EL (cell line): ENCODE measurements at regions not wholly inside any gene's neighbourhood (a gene's known extent, or its start where the extent isn't known, plus 50 kb on each side); places are given as distances from the start of the nearest gene placed in this dataset.
"Not testable (repeated sequence)": the region's sequence is repeated elsewhere in the genome, so short reads cannot be mapped to it uniquely, and the experiment has no call there.

Experiments
- DNase-seq: peaks from one replicate; pipeline ENCODE4 v3.0.0-alpha.2; 2016

DNA sequence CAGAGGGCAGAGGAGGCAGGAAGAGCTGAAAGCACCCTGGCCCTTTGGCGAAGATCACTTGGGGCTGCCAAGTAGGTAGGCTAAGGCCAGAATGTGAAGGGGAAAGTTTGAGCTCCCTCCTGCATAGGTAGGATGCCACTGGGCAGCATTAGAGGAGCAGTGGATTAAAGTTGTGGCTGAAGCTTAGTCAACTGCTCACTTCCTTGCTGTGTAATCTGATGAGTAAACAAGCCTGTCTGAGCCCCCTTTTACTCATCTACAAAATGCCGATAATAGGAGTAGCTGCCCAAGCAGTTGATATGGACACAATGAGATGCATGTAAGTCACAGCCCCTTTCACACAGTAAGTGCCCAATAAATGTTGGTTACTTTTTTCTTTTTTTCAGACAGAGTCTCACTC is 216.4 kb downstream of the MN1 start:
- no peak for DNase-seq

DNA sequence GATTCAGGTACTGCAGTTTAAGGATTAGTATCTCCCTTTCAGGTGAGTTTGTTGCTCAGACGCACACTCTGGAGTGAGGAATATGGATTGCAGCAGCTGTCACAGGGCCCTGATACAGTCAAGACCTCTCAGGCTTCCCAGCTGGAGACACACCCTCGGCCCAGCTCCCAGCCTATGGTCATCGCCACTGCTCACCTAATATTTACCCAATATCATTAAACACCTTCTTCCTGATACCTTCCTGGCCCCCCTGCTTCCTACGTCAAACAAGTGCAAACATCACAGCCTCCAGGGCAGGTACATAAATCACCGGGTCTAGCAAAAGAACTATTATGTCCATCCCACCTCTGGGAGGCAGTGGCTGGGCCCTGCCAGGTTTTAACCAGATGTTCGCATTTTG is 213.3 kb downstream of the MN1 start:
- DNase-seq: no peak

DNA sequence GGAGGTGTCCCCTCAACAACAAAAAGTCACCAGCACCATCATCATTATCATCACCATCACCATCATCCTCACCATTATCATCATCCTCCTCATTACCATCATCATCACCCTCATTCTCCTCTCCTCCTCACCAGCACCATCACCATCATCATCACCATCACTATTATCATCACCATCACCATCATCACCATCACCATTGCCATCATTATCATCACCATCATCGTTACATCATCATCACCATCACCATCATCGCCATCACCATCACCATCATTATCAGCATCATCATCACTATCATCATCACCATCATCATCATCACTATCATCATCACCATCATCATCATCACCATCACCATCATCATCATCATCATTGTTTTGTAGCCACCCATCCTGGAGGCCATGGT is 212.6 kb downstream of the MN1 start:
- no peak for DNase-seq

DNA sequence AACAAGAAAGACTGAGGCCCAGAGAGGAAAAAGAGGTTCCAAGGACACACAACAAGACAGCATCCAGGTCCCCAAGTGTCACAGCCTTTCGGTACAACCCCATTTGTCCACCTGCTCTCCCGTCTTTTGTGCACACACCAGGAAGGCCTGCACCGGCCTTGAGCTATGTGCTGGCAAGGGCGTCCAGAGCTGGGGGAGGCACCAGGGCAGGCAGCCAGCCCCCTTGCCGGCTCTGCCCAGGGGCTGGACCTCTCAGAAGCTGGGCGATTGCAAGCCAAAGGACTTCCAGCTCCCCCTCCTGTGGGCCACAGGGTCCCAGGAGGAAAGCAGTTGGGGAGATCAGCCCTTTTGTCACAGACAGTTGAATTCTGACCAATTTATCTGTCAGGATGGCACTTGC is 210.5 kb downstream of the MN1 start:
- DNase-seq: no peak

DNA sequence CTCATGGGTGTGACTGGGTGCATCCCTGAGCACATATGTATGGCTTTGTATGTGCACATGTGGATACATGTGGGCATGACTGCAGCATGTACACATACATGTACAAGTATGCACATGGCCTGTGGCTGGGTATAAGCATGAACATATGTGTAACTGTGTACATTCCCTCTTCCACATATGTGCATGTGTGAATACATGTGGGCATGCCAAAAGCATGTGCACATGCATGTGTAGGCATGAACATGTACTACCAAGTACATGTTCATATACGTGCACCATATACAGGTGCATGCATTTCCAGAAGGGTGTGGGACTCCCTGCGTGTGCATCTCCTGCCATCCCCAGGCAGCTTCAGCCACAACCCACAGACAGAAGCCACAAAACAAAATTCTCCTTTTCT is 208.2 kb downstream of the MN1 start:
- no peak for DNase-seq

DNA sequence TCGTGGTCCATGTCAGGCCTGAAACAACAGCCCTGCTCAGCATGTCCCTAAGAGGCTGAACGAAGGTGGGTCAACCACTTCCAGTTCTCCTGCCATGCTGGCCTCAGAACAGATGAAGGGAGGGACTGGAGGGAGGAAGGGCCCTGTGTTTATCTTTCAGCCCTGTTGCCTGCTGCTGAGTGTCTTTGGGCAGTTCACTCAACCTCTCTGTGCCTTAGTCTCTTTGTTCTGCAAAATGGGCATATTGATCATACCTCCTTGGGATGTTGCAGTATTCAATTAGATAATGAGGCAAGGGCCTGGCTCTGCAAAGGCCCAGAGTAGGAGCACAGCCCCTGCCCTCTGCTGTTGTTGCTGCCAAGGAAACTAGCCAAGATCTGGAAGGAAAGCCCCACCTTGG is 207.5 kb downstream of the MN1 start:
- no peak for DNase-seq

DNA sequence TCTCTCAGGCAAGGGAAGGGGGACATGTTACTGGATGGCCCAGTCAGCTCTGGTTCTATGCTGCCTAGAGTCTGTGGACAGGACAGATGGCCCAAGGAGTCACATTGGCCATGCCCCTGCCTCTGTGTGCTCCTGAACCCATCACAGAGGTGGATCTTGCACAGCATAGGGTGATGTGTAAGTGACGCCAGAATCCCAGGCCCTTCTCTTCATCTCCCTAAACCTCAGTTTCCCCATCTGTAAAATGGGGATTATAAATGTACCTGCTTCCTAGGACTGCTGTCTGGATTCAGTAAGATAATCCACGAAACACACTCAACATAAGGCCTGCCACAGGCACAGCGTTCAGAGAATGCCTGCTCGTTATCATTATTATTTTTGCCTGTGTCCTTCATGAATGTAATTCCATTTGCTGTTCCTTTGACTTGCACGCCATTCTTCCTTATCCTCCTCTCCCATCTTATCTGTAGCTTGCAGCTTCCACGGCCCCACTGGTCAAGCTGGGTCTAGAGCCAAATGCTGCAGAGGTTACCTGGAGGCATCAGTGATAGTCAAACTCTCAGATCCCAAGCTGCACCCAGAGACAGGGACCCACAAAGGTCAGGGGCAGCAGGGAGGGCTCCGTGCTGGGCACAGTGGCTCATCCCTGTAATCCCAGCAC is 207.0 kb downstream of the MN1 start:
- DNase-seq: no peak

DNA sequence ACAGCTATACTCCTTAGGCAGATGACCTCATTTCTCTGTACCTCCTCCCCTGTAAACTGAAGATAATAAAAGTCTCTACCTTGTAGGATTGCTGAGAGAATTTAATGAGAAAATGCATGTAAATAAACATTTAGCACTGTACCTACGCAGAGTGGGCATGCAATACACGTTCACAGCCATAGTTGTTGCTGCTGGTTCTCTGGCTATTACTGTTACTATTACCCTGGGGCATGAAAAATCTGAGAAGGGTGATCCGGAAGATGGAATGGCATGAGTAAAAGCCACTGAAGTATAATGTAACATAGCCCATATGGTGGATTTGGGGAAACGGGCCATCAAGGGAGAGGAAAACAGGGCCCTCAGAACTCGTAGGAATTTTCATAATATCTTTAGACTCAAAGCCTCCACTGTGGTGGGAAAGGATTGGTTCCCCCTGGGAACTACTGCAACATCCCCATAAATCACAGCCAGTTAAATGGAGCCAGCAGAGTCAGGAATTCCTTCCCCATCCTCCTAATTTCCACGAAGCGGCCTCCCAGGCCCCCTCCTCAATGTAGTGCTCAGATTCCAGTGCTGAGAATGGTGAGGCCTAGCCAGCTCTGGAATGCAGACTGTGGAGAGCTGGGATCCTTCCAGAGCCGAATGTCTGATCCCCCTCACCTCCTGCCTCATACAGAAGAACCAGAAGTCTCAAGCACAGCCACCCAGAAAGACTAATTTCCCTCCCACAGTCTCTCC is 205.3 kb downstream of the MN1 start:
- DNase-seq: no peak

DNA sequence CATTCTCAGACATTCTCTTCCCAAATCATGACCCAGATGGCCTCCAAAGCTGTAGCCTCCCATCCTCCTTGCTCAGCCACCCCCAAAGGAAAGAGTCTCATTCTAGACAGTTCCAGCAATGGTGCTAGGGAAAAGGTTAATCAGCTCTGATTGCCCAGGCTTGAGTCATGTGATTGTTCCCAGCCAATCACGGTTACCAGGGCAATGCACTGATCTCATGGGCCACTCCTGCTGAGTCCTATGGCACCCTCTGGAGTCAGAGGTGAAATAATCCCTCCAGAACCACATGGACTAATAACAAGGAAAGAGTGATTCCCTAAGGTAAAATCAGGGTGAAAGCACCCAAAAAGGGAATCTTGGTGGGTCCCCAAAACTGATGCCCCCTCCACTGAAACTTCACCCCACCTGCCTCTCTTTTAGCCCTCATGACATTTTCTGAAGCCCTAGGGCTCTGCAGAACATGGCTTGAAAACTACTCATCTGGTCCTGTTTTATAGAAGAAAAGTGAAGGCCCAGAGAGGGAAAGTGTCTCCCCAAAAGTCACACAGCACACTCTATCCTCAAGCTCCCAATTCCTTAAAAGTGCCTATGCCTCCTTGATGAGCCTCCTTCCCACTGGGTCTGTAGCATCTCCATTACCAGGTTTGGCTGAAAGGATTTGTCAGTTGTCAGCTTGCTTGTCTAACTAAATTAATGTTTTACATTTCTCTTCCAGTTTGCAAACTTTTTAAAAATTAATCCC is 203.7 kb downstream of the MN1 start:
- DNase-seq: peak; percentile 43

DNA sequence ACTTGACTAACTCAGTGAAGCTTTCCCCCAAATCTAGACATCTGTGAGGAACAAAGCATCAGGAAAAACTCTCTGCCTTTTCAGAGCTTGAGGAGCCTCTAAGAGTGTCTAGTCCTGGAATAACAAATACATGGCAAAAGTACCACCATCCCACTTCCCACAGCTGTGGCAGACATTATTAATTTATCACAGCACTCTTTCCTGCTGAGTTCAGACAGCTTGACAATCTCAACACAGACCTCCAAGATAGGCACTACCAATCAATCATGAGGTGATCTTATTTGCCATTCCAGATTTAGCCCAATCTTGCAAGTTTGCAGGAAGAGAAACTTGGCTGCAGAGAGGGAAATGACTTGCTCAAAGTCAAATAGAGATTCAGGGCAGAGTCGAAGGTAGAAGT is 202.8 kb downstream of the MN1 start:
- DNase-seq: no peak

DNA sequence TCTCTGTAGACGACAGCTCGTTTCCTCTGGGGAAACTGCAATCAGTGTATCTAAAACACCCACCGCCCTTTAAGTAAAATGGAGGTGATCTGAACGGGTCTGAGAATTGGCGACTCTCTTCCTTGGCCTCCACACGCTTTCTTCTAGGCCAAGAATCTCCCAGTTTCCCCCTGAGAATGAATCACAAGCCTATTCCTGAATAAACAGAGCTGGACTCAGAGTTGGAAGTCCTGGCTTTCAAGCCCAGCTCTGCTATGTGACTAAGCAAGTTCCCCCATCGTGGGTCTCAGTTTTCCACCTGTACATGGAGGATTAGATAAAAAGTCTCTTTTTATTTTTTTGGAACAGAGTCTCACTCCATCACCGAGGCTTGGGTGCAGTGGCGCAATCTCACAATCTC is 200.4 kb downstream of the MN1 start:
- DNase-seq: no peak

DNA sequence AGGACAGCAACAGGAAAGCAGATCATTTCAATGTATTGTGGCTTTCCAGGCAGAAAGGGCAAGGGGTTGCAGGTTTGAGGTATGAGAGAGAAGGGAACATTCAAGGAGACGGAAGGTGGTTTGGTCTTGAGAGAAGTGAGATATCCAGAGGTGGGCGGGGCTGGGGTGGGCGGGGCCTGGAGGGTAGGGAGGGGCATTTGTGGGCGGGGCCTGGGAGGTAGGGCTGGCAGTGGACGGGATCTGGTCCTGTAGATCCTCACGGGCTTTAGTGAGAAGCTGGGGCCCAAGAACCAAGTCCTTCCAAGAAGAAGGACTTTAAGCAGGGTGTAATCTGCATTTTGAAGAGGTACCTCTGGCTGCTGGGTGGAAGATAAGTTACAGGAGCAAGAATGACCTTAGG is 199.2 kb downstream of the MN1 start:
- DNase-seq: no peak

DNA sequence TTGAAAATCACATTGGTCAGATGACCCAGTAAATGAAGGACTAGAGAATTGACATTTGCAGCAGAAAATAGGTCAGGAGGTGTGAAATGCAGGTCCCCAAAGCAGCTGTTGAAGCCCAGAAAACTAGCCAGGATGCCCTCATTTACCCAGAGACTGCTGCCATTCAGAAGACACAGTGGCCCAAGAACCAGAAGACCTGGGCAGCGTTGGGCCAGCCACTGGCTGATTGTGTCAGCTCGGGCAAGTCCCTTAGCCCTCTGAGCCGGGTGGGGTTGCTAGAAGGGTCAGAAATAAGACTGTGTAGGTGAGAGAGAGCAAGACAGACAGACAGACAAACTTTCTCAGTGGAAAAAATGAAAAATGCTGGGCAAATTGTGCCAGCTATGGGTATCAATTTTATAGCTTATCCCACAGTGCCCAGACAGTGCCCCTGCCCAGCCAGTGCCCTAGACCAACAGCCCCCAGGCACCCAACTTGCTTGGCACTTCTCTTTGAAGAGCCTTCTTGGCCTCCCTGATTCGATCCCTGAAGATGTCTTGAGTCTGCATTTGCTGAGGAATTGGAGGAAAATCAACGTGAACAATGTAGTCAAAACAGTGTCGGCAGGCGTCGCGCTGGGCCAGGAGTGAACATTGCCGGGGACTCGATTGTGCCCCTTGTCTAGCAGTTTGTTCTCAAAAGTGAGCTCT is 198.3 kb downstream of the MN1 start:
- DNase-seq: no peak

DNA sequence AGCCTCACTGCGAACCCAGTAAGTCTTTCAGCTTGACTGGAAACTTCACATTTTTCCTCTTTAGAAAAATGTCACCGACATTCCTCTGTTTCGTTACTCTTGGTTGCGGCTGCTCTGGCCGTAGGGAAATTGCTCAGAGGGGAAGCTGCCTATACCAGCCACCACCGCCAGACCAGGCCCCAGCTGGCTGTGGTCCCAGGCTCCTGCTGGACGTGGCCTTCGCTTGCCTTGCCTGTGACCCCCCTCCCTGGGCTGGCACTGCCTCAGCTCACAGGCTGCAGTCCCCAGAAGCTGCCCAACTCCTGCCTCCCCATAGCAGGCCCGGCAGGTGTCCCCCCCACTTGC is 197.8 kb downstream of the MN1 start:
- no peak for DNase-seq

DNA sequence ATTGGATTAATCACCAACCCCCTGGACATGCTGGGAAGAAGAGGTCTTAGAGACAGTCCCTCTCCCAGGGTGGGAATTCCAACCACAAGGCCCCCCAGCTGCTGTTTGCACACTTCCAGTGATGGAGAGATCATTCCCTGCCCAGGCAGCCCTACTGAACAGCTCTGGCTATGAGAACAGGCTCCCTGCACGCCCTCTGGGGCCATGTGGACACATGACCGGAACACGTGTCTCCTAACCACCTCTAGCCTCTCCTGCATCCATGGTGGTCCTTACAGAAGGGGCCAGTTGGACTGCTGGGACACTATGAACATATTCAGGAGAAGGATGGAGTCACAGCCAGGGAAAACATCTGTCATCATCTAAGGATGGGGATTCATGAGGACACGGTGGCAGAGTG is 196.2 kb downstream of the MN1 start:
- no peak for DNase-seq

DNA sequence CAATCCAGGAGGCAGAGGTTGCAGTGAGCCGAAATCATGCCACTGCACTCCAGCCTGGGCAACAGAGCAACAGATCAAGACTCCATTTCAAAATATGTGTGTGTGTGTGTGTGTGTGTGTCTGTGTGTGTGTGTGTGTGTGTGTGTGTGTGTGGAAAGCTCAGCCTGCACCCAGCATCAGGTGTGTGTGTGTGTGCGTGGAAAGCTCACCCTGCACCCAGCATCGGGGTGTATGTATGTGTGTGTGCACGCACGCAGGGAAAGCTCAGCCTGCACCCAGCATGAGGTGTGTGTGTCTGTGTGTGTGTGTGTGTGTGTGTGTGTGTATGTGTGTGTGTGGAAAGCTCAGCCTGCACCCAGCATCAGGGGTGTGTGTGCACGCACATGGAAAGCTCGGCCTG is 193.8 kb downstream of the MN1 start:
- not testable (repeated sequence) for DNase-seq

DNA sequence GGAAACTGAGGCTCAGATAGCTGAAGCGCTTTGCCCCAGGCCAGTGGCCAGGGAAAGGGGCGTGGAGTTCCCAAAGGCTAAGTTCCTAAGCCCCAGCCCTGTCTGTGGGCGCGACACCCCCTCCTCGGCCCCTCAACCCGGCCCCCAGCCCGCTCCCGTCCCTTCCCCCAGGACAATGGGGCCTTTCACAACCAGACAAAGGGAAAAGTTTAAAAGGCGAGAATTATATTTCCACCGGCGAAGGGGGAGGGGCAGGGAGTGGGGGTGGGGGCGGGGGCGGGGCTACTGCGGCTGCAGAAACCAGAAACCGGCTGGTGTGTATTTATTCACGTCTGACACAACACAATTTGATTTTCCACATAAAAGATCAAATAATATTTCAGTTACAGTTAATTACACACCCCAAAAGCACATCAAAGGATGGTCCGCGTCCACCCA is 192.1 kb downstream of the MN1 start:
- no peak for DNase-seq

DNA sequence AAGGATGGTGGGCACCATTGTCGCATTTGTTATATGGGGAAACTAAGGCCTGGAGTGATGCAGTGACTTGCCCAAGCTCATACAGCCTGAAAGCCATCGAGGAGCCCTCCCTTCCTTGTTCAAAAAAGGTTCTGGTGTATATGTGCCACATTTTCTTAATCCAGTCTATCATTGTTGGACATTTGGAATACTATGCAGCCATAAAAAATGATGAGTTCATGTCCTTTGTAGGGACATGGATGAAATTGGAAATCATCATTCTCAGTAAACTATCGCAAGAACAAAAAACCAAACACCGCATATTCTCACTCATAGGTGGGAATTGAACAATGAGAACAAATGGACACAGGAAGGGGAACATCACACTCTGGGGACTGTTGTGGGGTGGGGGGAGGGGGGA is 191.4 kb downstream of the MN1 start:
- not testable (repeated sequence) for DNase-seq

DNA sequence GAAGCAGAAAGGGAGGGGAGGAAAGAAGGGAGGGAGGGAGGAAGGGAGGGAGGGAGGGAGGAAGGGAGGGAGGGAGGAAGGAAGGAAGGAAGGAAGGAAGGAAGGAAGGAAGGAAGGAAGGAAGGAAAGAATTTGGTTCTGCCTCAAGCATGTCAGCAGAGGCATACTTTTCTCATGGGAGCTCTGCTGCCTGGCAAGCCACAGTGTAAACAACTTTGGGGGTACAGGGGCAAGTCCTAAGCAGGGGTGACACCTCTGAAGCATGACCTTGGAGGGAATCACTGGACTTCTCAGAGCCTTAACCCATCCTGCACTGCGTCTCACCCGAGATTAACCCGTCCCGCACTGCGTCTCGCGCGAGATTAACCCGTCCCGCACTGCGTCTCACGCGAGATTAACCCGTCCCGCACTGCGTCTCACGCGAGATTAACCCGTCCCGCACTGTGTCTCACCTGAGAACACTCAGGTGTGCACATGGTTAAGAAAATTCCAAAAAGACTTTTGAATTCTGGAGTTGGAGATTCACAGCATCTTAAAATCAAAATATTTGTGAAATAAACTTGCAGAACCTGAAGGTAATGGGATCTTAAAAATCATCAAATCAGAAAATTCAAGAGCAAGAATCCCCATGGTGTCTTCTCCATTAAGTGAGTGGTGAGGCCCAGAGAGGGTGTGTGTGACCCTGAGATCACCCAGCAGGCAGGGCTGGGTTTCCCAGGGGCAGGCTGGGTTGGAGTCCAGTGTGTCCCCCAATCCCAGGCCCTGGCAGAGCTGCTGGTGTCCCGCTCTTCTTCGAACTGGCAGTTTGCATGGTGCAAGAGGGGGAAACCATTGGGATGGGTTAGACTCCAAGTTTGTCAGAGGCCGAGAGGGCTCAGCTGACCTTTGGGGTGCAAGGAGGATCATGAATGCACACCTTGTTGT is 190.4 kb downstream of the MN1 start:
- no peak for DNase-seq

DNA sequence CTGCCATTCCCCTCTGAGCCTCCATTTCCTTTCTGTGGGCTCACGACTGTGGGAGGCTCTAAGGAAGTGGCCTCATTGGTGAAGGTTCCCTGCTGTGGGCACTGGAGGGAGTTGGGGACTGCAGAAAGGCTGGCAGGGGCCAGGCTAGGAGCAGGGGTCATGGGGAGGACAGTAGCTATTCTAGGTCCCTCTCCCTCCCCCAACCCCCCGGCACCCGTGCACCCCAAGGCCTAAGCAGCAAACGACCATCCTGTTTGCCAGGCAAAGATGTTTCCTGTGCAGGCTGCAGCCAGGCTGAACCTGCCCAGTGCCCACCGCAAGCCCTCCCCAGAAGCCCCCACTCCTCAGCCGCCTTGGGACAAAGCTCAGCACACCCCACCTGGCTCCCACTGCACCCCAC is 189.4 kb downstream of the MN1 start:
- DNase-seq: no peak

DNA sequence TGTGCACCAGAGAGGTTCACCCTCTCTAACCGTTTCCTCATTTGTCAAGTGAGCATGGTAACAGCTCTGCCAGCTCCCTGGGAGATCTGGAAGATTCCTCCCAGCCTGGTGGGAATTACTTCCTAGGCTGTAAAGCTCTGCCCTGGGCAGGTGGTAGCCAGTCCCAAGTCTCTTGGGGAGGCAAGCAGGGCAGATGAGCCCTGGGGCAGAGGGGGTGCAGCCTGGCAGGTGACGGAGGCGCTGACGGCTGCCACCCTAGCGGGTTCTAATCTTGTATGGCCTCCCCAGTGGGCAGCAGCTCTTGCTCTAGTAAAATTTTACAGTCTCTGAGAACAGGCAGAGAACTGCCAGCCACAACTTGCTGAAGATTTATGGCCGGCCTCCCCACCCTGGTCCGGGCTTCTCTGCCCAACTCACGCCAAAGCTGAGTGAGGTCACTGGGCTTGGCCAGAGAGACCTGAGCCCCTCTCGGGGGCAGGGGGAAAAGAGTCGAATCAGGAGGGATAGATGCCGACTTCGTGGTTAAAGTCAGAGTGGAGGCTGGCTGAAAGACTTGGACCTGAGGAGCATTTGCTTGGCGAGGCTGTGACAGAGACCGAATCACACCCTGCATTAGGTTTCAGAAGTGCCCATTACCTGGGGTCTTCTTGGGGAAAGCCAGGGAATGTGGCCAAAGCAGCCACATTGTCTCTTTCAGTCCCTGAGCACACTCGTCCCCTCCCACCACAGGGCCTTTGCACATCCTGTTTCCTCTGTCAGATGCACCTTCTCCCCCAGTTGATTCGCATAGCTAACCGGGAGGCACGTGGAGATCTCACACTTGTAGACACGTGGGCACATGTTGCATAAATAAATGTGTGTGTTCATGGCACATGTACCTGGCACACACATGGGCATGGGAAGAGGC is 188.2 kb downstream of the MN1 start:
- DNase-seq: no peak
